NCI-H510A treated with DMSO at 0.1 percent for 48 hours (cell line): ENCODE measurements at regions not wholly inside any gene's neighbourhood (a gene's known extent, or its start where the extent isn't known, plus 50 kb on each side); places are given as distances from the start of the nearest gene placed in this dataset.
"Not testable (repeated sequence)": the region's sequence is repeated elsewhere in the genome, so short reads cannot be mapped to it uniquely, and the experiment has no call there.

Experiments used
- DNase-seq: peaks from one replicate; lab custom pipeline; 2025; lab: John Stamatoyannopoulos, UW

DNA sequence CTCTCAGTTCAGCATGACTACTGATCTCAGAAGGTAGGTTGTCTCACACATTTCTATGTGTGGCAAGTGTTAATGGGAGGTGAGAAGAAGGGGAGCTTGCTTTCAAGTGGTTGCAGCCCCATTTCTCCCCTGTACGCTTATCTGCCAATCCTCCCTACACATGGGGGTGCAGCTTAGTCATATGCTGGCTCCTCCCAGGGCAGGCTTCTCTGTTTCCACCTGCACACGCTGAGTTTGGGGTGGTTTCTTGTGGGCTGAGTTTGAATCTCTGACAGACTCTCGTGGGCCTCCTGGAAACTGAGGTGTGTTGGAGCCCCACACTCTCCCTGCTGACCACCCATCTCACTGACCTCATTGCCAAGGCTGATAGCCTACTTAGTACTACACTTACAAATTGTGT, 435.8 kb upstream of the MTPN start:
- no peak for DNase-seq

DNA sequence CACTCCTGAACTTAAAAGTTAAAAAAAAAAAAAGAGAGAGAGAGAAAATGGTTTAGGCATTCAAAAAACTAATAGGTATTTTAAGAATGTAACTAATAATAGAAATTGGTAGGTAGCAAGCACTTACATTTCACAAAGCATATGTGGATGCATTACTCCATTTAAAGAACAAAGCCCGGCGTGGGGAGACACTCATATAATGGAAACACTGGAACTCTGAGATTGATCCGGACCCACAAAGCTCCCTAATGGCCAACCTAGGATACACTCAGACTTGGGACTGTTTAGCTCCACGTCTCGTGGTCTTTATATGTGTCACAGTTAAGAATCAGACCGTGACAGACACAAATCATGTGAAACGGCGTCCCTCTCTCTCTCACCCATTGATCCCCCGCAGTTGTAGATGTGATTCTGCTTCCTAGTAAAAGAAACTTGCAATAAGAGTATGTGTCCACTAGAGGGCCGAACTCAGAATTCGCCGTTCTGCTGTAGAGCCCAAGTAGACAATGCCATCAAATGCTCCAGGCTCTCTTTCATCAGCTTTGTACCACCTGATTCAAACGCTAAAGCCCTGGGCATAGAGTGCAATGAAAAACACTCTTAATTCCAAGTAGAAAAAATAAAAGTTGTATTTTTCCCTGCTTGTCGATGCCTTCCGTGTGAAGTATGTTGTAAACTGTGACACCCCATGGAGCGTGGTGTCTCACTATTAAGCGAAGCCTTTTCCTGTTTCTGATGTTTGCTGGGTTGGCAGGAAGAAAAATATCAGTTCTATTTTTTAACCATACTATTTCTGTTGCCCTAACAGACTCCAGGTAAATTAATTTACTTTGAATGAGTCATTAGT, 429.0 kb upstream of the MTPN start:
- peak; percentile 71 for DNase-seq

DNA sequence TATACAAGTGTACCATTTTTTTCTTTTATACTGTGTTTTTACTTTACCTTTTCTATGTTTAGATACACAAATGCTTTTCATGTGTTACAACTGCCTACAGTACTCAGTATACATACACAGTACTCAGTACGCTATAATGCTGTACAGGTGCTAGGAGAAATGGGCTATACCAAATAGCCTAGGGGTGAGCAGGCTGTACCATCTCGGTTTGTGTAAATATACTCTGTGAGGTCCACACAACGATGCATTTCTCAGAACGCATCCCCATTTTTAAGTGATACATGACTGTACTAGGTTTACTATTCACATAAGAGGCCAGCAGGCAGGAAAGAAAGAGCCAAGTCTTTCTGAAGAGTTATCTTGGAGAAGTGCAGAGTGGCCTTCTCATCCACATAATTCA, 426.4 kb upstream of the MTPN start:
- DNase-seq: no peak

DNA sequence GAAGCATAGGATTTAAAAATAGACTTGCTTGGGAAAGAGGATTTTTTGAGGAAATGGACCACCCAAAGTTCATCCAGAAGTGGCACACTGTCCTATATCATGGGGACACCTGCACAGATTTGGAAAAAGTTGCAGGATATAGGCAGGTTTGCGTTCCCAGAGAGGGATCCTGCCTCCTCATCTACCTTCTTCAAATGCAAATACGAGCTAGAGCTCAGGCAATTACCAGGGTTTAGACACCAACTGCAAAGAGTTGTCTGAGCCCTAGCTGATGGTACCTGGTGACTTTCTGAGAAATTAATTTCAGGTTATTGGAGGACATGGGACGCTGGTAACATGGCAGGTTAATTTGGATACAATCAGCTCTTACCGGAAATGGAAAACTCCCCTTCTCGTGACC, 423.7 kb upstream of the MTPN start:
- no peak for DNase-seq

DNA sequence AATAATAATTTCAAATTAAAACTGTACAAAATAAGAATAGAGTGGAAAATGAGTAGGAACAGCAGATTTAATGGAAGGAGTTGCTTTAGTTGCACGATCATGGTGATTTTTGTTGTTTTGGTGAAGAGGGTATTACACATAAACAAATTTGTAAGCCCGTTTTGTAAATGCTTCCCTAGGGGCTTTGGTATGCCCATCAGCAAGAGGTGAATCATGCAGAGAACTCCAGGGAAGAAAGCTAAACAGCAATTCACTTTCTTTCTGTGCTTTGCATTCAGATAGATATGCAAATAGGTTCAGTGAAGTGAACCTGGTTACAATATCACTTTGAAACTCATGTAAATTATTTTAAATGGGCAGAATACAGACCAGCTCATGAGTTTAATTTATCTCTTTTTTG, 422.2 kb upstream of the MTPN start:
- DNase-seq: no peak

DNA sequence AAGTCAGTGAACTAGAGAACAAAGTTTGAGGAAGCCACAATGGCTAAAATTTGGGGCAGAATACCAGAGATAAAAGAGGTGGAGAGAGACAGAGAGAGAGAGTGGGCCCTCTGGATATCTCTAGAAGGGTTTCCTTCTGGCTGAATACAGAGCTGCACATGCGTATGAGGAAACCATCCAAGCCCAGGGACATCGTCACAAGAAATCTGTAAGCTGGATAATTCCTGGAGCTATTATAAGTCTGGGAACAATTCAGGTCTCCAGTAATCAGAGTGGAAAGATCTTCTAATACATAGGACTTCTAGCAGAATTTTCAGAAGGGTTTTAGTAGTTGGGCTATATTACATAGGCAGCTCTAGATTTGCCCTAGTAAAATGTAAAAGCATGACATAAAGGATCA, 415.7 kb upstream of the MTPN start:
- no peak for DNase-seq

DNA sequence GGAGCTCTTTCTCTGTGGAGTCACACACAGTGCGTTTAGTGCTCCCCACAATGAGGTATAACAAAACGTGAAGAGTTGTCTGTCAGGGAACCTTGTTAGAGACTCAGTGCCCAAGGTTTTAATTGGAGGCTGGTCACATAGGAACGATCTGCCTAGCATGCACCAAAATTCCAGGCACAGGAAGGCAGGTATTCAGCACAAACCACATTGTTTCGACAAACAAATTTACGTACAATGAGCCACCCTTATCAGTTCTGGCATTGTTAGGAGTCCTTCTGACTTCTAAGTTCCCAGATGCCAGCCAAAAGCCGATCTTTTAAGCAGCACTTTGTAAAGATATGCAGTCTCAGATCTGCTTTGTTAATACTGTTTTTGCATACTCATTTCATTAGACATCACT, 414.2 kb upstream of the MTPN start:
- DNase-seq: no peak

DNA sequence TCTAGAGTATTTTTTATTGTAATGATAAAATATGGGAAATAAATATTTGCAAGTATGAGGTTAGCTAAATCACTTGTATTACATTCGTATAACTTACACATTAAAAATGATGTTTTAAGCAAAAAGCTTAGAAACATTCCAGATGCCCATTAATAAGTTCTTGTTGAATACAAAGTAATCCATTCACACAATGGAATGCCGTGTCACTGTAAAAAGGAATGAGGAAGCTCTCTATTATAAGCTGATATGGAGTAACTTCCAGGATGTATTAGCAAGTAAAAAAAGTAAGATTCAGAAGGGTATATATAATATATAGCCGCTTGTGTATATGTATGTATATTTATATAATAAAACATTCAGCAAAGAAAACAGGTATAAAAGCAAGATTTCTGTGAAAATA, 412.8 kb upstream of the MTPN start:
- no peak for DNase-seq

DNA sequence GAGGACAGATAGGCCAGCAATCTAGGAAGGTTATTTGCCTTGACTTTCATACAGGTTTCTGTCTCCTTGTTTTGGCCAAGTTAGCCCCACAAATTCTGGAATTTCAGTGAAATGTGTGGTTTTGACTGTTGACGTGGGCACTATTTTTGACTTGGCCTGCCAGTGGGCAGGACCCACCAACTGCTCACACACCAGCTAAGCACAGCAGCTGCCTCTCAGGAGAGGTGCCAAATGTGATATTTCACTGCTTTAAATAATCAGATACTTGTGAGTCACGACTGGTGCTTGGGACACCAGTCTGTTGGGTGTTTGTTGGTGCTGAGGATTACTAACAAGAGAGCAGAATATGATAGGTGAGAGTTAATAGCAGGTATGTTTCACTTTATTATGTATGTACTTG, 409.7 kb upstream of the MTPN start:
- DNase-seq: no peak

DNA sequence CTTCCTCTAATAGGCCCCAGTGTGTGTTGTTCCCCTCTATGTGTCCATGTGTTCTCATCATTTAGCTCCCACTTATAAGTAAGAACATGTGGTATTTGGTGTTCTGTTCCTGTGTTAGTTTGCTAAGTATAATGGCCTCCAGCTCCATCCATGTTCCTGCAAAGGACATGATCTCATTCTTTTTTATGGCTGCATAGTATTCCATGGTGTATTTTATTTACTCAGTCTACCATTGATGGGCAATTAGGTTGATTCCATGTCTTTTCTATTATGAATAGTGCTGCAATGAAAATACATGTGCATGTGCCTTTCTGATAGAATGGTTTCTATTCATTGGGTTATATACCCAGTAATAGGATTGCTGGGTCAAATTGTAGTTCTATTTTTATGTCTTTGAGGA, 394.2 kb upstream of the MTPN start:
- DNase-seq: not testable (repeated sequence)

DNA sequence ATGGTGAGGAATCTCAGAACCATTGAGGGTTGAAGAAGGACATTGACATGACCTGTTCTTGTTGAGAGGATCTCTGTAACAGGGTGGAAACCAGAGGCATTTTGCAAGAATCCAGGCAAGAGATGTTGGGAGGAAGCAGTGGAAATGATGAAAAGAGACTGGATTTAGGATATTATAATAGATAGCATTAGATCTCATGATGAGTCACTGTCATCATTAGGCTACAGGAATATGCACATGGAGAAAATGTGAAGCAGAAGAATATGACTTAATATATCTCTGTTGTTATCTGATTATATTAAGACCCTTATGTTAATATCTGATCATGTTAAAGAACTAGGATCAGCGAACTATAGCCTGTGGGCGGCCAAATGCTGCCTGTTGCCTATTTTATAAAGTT, 393.0 kb upstream of the MTPN start:
- DNase-seq: no peak

DNA sequence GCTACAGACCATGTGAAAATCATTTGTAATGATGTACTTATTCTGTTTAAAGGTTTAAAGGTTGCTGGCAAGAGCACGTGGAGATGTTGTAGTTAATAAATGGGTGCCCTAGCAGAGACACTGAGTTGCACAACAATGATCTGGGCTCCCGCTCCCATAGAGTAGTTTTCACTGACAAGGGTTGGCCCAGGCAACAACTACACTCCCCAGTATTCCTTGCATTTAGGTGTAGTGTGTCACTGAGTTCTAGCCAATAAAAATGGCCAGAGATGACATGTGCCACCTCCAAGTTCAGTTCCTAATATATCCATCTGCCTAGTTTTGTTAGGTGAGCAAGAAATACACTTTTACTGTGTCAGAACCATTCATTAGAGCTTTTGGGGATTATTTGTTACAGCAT, 392.1 kb upstream of the MTPN start:
- no peak for DNase-seq

DNA sequence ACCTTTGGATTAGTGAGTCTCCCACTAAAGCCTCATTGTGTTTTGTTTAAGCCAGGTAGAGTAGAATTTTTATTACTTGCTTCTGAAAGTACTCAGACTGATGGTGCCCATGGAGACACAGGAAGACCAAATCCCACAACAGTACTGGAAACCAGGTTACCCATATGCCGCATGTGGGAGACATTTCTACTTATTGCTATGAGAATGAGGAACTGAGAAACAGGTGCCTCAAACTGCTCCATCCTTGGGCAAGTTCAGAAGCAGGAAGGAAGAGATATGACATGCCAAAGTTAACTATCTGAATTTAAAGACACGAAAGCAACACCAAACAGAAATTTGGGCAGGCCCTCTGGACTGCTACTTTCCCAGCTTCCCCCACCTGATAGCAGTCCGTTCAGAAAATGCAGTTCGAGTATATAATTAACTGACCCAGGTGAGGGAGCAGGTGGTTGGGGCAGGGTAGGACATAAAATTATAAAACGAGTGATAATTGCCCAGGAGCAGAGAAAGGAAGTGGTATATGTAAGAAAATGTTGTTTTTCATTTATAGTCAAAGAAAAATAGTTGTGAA, 382.3 kb upstream of the MTPN start:
- no peak for DNase-seq

DNA sequence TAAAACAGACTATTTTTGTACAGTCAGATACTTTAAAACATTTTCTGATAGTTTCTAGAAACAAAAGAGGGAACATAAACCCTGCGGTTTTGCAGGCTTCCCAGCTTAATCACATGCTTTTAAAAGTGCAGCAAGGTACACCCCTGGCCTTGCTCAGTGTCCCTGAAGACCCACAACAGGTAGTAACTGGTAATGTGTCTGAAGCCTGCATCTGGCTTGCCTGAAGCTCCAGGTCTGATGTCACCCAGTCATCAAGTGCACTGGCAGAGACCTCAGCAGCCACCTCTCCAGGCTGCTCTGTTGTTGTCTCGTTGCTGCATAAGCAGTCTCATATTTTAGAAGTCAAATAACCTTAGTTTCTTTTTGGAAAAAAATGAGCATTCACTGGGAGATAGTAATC, 376.1 kb upstream of the MTPN start:
- DNase-seq: no peak

DNA sequence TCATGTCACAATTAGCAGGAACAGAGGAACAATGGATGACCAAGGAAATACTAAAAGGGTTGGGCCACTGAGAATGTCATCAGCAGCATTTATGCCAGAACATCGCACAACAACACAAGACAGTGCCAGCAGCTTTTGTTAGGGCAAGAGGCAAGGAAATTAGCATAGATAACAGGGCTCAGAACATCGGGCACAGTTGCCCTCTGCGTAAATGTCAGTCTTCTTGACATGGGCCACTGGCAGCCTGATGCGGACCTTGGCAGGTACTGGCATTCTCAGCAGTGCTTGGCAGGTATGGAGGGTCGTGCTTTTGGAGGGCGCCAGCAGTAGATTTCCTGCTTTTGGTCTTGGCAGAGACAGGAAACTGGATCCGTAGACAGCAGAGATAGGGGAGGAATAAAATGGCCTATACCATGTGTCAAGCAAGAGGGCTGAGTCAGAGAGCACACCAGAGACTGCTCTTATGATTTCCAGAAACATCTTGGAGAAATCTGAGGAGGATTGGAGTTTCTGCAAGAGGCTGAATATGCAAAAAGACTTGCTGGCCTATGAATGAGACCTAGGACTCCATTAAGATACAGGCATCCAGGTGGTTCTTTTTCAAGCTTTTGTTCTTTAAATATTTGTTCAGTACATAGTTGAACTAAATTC, 371.5 kb upstream of the MTPN start:
- no peak for DNase-seq

DNA sequence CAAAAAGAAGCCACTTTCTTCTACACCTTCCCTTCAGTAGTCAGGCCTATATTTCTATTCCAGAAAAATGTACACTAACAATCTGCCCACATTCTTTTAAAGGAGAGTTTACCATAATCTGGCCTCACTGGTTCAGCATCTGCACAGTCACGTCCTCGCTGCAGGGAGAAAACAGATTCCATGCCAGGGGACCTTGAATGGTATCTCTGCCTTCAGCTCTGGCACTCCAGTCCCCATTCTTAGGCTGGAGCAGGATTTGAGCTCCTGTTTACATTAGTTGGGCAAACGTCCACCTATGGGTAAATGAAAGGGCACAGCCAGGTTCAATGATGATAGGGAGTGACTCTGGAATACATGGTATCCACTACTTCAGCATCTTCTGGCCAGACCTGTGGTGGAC, 371.0 kb upstream of the MTPN start:
- DNase-seq: no peak

DNA sequence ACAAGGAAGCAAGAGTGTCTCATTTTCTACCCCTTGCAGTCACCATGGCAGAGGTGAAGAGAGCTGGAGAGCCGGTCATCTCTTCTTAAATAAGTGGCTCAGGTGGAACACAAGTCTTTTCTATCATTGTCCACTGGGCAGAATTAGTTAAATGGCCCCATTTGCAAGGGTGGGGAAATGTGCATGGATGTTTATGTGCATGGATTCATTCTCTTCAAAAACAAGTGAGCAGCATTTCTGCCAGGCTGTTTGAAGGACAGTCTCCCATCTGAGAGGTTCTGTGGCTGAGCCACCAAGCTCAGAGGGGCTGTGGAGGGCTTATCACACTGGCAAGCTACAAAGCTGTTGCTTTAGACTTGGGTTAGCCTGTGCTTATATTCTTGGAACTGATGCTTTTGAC, 370.3 kb upstream of the MTPN start:
- no peak for DNase-seq

DNA sequence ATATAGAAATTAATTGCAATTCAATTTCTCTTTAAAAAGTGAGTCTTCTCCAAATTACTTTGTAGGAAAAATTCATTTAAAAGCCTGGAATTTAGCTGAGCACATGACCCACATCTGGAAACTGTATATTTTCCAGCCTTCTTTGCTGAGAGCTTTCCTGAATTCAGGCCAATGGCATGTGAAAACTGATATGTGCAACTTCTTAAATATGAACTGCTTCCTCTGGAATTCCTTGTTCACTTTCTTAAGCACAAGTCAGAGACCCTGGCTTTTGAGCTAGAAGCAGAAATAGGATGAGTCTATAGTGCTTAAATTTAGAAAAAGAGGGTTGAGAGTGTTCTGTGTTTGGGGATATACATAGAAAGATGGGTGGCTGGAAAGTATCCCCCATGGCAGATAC, 365.1 kb upstream of the MTPN start:
- DNase-seq: no peak

DNA sequence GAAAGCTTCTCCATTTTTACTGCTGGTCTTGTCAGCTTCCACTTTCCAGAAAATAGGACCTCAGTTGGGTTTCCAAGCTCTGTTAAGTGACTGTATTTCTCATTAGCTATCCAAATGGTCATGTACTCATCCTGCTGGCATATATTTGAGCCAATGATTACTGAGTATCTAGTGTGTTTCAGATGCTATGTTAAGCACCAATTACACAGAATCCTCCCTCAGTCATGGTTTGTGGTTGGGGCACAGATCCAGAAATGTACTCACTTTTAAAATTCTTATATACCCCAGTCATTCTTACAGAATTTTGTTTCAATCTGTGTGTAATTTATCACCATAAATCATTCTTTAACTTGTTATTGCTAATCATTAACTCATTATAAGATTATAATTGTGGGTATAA, 362.3 kb upstream of the MTPN start:
- no peak for DNase-seq

DNA sequence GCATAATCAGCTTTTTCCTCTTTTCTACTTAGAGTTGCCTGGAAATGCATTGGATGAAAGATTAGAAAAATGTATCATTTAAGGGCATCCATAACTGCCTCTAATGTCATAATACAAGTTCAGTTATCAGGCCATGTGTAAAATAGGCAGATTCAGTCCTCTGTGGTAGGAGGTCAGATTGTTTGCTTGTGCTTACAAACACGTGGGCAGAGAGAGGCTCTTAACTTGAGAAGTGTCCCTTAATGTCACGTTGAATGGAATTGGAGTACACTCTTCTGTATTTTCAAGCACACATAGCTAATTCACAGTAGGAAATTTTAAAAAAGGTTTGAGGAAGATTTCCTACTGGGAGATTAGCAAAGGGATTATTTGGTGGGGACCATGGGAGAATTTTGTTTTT, 359.8 kb upstream of the MTPN start:
- peak; percentile 61 for DNase-seq

DNA sequence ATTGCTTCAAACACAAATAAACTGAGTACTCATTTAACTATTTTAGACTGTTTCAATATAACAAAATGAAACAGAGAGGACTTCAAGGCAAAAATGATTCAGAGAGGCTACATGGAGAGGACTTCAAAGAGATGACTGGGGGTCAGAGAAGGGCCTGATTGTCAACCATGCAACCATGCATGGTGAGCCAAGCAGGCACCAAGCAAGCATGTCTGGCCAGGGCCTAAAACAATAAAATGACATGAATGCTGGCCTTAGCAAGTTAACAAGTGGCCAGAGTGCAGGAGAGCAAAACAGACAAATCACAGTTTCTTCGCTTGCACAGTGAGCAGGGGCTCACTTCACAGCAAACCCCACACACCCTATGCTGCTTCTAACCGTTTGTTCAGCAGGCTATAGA, 356.5 kb upstream of the MTPN start:
- DNase-seq: no peak

DNA sequence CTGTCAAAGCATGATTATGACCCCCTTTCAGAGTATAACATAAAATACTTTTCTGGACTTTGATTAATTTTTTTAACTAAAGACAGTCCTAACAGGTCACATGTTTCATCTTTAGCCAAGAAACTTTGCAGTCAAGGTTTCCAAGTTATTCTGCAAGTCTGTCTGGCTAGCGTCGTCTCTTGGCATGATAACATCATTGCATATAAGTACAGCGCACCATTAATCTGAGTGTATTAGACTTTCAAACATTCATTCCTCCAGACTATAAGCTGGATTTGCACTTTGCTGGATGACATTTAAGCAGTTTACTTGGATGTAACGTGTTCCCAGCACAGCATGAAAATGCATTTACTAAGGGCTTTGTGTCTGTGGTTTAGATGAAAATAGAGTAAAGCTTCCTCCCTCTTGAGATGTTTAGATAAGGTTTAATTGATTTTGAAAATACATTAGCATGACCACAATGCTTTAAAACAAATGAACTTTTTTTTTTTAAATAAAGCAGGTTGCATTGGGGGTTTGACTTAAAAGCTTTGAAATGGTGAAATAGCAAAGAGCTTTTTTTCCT, 349.0 kb upstream of the MTPN start:
- DNase-seq: no peak

DNA sequence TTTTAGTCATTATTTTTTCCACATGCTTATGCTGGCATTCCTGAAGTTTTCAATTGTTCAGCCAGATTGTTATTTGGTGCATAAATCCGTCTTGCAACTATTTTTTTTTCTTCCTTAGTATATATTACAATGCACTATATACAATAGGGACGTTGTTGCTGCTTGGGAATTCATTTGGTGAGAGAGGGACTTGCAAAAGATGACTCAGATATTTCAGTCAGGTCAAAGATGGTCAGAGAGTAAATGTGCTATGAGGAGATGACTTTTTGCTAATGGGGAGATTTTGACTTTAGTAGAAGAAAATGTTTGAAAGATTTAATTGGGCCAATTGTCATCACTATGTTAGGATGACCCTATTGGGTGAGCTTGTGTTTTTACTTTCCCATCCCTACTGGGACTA, 348.4 kb upstream of the MTPN start:
- no peak for DNase-seq
